ENCODE measurements at regions not wholly inside any gene's neighbourhood (a gene's known extent, or its start where the extent isn't known, plus 50 kb on each side); places are given as distances from the start of the nearest gene placed in this dataset.

GRCh38 chr5:112637343-112637742 is 100.3 kb upstream of the APC start:
- in situ Hi-C loops (cut with HindIII; ENCODE audit: low pct_unique_long_range_greater_than_20kb, low sequenced_read_pairs), result no loop called here
- DNase-seq (ENCODE audit: low read depth), result no peak

GRCh38 chr5:112640546-112640945 is 97.1 kb upstream of the APC start:
- in situ Hi-C loops (cut with HindIII; ENCODE audit: low pct_unique_long_range_greater_than_20kb, low sequenced_read_pairs), result no loop called here
- no peak for DNase-seq (ENCODE audit: low read depth)

- in situ Hi-C loops (cut with HindIII; ENCODE audit: low pct_unique_long_range_greater_than_20kb, low sequenced_read_pairs), result no loop called here
- no peak for DNase-seq (ENCODE audit: low read depth)
Observed at GRCh38 chr5:112641515-112642110, 96.1 kb upstream of the APC start.

GRCh38 chr5:112642885-112643284 is 94.8 kb upstream of the APC start:
- in situ Hi-C loops (cut with HindIII; ENCODE audit: low pct_unique_long_range_greater_than_20kb, low sequenced_read_pairs), result no loop called here

GRCh38 chr5:112643339-112643971 is 94.2 kb upstream of the APC start:
- DNase-seq (ENCODE audit: low read depth), result no peak
- in situ Hi-C loops (cut with HindIII; ENCODE audit: low pct_unique_long_range_greater_than_20kb, low sequenced_read_pairs), result no loop called here

More at GRCh38 chr5:112642885-112643284, 94.8 kb upstream of the APC start:
- DNase-seq (ENCODE audit: low read depth), result no peak

- in situ Hi-C loops (cut with HindIII; ENCODE audit: low pct_unique_long_range_greater_than_20kb, low sequenced_read_pairs), result no loop called here
Observed at GRCh38 chr5:112646139-112646936, 91.3 kb upstream of the APC start.

GRCh38 chr5:112647428-112647827 is 90.3 kb upstream of the APC start:
- in situ Hi-C loops (cut with HindIII; ENCODE audit: low pct_unique_long_range_greater_than_20kb, low sequenced_read_pairs), result no loop called here
- DNase-seq (ENCODE audit: low read depth), result no peak

More at GRCh38 chr5:112646139-112646936, 91.3 kb upstream of the APC start:
- no peak for DNase-seq (ENCODE audit: low read depth)

- no peak for DNase-seq (ENCODE audit: low read depth)
- in situ Hi-C loops (cut with HindIII; ENCODE audit: low pct_unique_long_range_greater_than_20kb, low sequenced_read_pairs), result no loop called here
Observed at GRCh38 chr5:112648264-112648663, 89.4 kb upstream of the APC start.

GRCh38 chr5:112649882-112650281 is 87.8 kb upstream of the APC start:
- no peak for DNase-seq (ENCODE audit: low read depth)

GRCh38 chr5:112653638-112654205 is 84.0 kb upstream of the APC start:
- in situ Hi-C loops (cut with HindIII; ENCODE audit: low pct_unique_long_range_greater_than_20kb, low sequenced_read_pairs), result no loop called here
- no peak for DNase-seq (ENCODE audit: low read depth)

More at GRCh38 chr5:112649882-112650281, 87.8 kb upstream of the APC start:
- in situ Hi-C loops (cut with HindIII; ENCODE audit: low pct_unique_long_range_greater_than_20kb, low sequenced_read_pairs), result no loop called here

- no peak for DNase-seq (ENCODE audit: low read depth)
- in situ Hi-C loops (cut with HindIII; ENCODE audit: low pct_unique_long_range_greater_than_20kb, low sequenced_read_pairs), result no loop called here
Observed at GRCh38 chr5:112655513-112655912, 82.2 kb upstream of the APC start.

GRCh38 chr5:112656451-112656850 is 81.2 kb upstream of the APC start:
- in situ Hi-C loops (cut with HindIII; ENCODE audit: low pct_unique_long_range_greater_than_20kb, low sequenced_read_pairs), result no loop called here
- DNase-seq (ENCODE audit: low read depth), result no peak

- no peak for DNase-seq (ENCODE audit: low read depth)
- in situ Hi-C loops (cut with HindIII; ENCODE audit: low pct_unique_long_range_greater_than_20kb, low sequenced_read_pairs), result no loop called here
Observed at GRCh38 chr5:112657804-112658203, 79.9 kb upstream of the APC start.

GRCh38 chr5:112660359-112660758 is 77.3 kb upstream of the APC start:
- DNase-seq (ENCODE audit: low read depth), result no peak
- in situ Hi-C loops (cut with HindIII; ENCODE audit: low pct_unique_long_range_greater_than_20kb, low sequenced_read_pairs), result no loop called here

GRCh38 chr5:112663146-112663545 is 74.5 kb upstream of the APC start:
- DNase-seq (ENCODE audit: low read depth), result no peak
- in situ Hi-C loops (cut with HindIII; ENCODE audit: low pct_unique_long_range_greater_than_20kb, low sequenced_read_pairs), result no loop called here

GRCh38 chr5:112668016-112668415 is 69.7 kb upstream of the APC start:
- in situ Hi-C loops (cut with HindIII; ENCODE audit: low pct_unique_long_range_greater_than_20kb, low sequenced_read_pairs), result no loop called here

GRCh38 chr5:112668911-112669310 is 68.8 kb upstream of the APC start:
- in situ Hi-C loops (cut with HindIII; ENCODE audit: low pct_unique_long_range_greater_than_20kb, low sequenced_read_pairs), result no loop called here
- DNase-seq (ENCODE audit: low read depth), result no peak

More at GRCh38 chr5:112668016-112668415, 69.7 kb upstream of the APC start:
- DNase-seq (ENCODE audit: low read depth), result no peak

GRCh38 chr5:112669328-112669963 is 68.2 kb upstream of the APC start:
- in situ Hi-C loops (cut with HindIII; ENCODE audit: low pct_unique_long_range_greater_than_20kb, low sequenced_read_pairs), result no loop called here
- DNase-seq (ENCODE audit: low read depth), result no peak

- DNase-seq (ENCODE audit: low read depth), result no peak
- in situ Hi-C loops (cut with HindIII; ENCODE audit: low pct_unique_long_range_greater_than_20kb, low sequenced_read_pairs), result no loop called here
Observed at GRCh38 chr5:112671687-112672086, 66.0 kb upstream of the APC start.
